GM18505 (cell line): ENCODE measurements at regions not wholly inside any gene's neighbourhood (a gene's known extent, or its start where the extent isn't known, plus 50 kb on each side); places are given as distances from the start of the nearest gene placed in this dataset.

Experiments
- ATAC-seq: cut with Tn5 transposase; IDR thresholded peaks from one replicate; pipeline ENCODE4 v1.9.1; 2021; ENCODE audit not compliant: unreplicated experiment
- POLR2A ChIP-seq: IDR thresholded peaks from 4 replicates; pipeline ENCODE4 v1.6.1; 2011; ENCODE audit warnings: borderline replicate concordance; ENCODE audit not compliant: insufficient read depth, insufficient read length; ENCODE audit errors: extremely low read depth

GRCh38 chr10:61081301-61081700 lies 137.3 kb upstream of the RHOBTB1 start:
- no peak for ATAC-seq
- no peak for TF ChIP-seq POLR2A

- TF ChIP-seq POLR2A = no peak
- no peak for ATAC-seq
Observed at GRCh38 chr10:61078542-61079275, 134.7 kb upstream of the RHOBTB1 start.

GRCh38 chr10:61076572-61077114 lies 132.7 kb upstream of the RHOBTB1 start:
- TF ChIP-seq POLR2A = no peak
- no peak for ATAC-seq

GRCh38 chr10:61073391-61073790 lies 129.4 kb upstream of the RHOBTB1 start:
- no peak for TF ChIP-seq POLR2A
- no peak for ATAC-seq

- TF ChIP-seq POLR2A = no peak
- ATAC-seq = no peak
Observed at GRCh38 chr10:61071580-61071979, 127.6 kb upstream of the RHOBTB1 start.

- TF ChIP-seq POLR2A = no peak
- no peak for ATAC-seq
Observed at GRCh38 chr10:61068471-61068870, 124.5 kb upstream of the RHOBTB1 start.

GRCh38 chr10:61067671-61068336 lies 123.8 kb upstream of the RHOBTB1 start:
- no peak for ATAC-seq
- TF ChIP-seq POLR2A = no peak

GRCh38 chr10:61066661-61067344 lies 122.8 kb upstream of the RHOBTB1 start:
- no peak for ATAC-seq
- no peak for TF ChIP-seq POLR2A

GRCh38 chr10:61065051-61065450 lies 121.1 kb upstream of the RHOBTB1 start:
- no peak for ATAC-seq
- TF ChIP-seq POLR2A = no peak

- ATAC-seq = no peak
- TF ChIP-seq POLR2A = no peak
Observed at GRCh38 chr10:61064356-61064755, 120.4 kb upstream of the RHOBTB1 start.

GRCh38 chr10:61063901-61064300 lies 119.9 kb upstream of the RHOBTB1 start:
- no peak for ATAC-seq
- no peak for TF ChIP-seq POLR2A

- ATAC-seq = no peak
- TF ChIP-seq POLR2A = no peak
Observed at GRCh38 chr10:61063034-61063433, 119.0 kb upstream of the RHOBTB1 start.

- no peak for ATAC-seq
- TF ChIP-seq POLR2A = no peak
Observed at GRCh38 chr10:61061923-61062504, 118.0 kb upstream of the RHOBTB1 start.
